ENCODE measurements at regions not wholly inside any gene's neighbourhood (a gene's known extent, or its start where the extent isn't known, plus 50 kb on each side); places are given as distances from the start of the nearest gene placed in this dataset.
"Not testable (repeated sequence)": the region's sequence is repeated elsewhere in the genome, so short reads cannot be mapped to it uniquely, and the experiment has no call there.

DNA sequence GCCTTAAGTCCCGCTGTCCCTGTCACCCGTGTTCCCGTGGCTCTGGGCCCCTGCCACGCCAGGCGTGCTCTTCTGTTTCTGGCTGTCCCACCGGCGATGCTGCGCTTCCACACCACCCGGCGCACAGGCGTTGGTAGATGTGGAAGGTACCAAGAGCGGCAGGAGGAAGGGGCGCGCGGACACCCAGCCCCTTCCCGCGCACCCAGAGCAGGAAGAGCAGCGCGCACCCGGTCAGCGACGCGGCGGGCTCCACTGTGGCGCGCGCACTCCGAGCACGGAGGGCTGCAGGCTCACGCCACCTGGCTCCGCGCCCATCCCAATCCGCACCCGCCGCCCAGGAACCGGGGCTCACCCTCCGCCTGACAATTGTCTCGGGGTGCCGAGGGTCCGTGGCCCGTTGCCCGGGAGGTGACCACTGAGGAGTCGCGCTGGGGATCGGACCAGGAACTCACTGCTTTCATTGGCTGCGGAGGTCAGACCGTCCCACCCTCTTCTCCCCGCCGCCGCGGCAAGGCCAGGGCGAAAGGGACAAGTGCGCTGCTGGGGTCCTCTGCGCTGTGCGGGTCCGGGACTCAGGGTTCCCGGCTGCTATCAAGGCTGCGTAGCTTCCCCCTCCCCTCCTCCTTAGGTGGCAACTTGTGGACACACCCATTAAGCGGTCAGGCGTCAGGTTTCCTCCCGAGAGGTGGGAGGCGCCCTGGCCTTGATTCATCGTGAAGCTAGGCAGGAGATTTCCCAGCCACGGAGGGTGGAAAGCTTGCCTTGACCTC lies 121.6 kb upstream of the ZNF92 start:
- peak; percentile 70 for DNase-seq (ENCODE audit: low spot score)

DNA sequence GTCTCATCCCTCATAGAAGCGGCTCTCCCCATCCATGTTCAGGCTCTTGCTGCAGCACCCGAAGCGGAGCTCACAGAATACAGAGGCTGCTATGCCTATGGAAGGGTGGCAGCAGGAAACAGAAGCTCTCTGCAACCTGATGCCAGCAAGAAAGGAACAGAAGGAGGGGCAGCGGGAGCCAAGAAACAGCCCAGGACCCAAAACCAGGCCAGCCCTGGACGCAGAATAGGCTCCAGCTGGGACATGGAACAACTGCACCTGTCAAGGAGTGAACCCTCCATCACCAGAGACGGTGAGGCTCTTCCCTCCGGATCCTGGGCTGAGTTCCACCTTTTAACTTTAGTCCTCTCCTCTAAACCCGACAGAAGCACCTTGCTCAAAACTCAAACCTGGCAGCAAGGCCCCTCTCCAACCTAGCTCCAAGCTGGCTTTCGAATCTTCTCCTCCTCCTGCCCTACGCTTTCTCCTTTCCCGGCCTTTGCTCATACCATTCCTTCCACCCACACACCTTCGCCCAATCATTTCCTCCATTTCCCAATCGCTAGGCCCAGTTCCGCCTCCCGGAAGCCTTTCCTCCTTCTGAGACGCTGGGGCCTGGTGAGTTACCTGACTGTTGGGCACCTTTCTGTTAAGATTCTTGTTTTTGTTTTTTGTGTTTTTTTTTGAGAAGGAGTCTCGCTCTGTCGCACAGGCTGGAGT lies 122.8 kb upstream of the ZNF92 start:
- DNase-seq (ENCODE audit: low spot score), result no peak

DNA sequence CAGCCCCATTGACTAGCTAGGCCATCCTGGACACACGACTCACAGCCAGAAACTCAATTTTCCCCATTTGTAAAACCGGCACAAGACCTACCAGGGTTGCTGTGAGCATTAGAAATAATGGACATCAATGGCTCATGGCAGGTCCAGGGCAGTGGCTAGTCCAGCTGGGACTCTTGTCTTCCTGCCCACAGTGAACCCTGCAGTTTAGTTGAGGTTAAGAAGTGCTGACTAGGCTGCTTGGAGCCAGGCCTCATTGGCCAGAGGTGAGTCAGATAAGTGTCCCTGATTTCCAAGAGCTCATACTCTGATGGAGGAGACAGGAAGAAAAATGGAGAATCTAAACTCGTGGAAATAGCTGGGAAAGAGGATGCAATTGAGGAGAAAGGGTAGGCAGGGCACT lies 123.4 kb upstream of the ZNF92 start:
- DNase-seq (ENCODE audit: low spot score), result no peak

DNA sequence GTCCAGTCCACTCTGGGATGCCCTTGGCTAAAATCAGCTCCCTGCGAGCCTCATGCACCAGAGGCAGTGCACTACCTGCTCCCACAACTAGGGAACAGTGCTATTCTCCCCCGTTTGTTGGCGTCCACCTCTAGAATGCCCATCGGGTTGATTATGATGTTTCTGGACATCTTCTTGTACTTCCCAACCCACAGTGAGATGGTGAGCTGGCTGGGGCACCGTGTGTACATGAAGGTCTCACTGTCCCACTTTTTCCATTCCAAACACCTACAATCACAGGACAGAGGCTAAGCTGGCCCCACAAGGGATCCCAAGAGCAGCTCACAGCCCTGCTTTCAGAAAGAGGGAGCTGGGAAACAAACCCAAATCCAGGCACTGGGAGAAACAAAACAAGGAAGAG lies 126.2 kb upstream of the ZNF92 start:
- DNase-seq (ENCODE audit: low spot score), result no peak

DNA sequence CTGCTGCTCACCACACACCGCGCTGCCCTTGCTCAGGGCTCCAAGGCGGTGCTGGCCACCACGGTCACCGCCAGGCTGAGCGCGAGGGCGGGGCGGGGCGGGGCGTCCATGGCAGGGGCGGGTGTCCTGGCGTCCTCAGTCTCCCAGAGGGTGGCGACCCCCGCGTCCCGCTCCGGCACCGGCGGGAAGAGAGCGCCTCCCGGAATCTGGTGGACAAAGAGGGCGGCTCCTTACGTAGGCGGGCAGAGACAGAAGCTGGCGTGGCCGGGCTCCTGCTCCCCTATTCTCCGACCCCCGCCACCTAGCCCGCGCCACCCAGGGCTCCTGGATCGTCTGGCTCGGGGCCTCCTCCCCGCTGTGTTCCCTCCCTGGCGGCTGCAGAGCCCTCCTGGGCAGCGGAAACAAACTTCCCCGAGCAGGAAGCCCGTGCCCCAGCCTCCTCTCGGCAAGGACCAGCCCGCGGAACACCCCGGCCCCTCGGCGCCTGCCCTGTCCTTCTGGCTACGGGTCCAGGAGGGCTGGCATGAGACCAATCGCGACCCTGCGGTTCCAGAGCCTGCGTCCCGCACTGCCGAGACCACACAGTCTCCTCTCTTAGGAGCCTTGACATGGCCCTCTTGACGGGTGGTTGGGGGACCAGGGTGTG lies 133.8 kb upstream of the ZNF92 start:
- DNase-seq (ENCODE audit: low spot score), result no peak

DNA sequence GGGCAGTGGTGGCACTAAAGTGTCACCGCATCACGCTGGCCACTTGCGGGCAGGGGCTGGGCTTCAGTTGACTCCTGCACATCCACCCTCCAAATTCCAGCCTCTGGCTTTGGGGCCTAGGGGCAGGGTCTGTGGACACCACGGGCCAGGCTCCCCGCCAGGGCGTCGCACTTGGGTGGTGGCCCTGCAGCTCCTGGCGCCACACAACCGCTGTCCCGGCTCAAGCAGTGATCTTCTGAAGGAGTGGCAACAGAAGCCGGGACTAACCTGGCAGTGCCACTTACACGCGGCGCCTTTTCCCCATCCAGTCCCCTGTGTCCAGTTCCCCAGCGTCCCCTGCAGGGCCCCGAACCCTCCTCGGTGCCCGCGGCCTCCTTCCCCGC lies 134.3 kb upstream of the ZNF92 start:
- no peak for DNase-seq (ENCODE audit: low spot score)

DNA sequence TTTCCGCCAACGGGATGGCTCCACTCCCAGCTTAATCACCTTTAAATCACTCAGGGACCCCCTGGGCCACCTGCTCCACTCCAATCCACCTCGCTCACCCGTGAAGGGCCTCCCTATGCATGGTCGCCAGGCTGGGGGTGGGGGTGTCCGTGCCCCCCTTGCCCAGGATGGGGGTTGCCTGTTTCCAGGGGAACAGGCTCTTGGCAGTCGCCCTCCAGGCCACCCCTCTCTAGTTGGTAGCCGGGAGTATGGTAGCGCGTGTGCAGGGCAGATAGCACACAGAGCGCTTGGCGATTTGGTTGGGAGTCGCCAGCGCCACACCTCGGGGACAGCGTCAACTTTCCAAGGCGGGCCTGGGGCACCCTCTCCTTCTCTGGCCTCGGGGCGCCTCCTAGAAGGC lies 134.9 kb upstream of the ZNF92 start:
- DNase-seq (ENCODE audit: low spot score), result no peak

DNA sequence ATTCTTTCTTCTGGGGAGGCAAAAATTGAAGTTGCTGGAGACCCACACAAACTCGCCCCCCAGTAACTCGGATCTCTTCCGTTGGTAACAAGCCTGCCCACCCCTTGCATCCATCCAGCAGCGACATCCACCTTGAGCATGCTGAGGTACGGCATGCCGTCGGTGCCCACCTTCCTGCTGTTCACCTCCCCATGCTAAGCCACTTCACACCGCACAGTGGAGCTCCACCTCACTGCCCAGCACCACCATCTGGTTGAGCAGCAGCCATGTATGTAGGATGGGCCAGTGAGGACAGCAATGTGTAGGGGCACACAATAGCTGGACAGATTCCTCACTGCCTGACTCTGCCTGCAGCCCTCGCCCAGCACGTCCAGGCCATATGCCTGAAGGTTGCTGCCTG lies 138.1 kb upstream of the ZNF92 start:
- no peak for DNase-seq (ENCODE audit: low spot score)

DNA sequence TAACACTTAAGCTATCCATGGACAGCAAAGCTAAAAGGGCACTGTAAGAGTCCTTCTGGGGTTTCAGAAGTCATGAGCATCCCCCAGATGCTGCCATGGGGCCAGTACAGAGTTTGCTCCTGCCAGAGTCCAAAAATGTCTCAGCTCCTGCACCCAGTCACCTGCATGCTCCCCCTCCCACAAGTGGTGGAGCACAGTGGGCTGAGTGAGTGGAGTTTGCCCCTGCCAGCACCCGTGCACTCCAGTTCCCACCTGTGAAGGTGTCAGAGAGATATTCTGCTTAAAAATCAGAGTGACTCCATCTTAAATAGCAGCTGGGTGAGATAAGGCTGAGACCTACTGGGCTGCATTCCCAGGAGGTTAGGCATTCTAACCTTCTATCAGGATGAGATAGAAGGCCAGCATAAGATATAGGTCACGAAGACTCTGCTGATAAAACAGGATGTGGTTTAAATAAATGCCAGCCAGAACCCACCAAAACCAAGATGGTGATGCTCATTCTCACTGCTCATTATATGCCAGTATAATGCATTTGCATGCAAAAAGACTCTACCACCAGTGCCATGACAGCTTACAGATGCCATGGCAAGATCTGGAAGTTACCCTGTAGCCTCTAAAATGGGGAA lies 140.1 kb upstream of the ZNF92 start:
- DNase-seq (ENCODE audit: low spot score), result no peak

DNA sequence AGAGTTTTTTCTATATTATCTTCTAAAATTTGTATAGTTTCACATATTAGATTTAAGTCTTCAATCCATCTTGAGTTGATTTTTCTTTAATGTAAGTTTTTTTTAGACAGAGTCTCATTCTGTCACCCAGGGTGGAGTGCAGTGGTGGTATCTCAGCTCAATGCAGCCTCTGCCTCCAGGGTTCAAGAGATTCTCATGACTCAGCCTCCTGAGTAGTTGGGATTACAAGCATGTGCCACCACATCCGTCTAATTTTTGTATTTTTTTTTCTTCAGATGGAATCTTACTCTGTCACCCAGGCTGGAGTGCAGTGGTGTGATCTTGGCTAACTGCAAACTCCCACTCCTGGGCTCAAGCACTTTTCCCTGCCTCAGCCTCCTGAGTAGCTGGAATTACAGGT lies 143.4 kb upstream of the ZNF92 start:
- DNase-seq (ENCODE audit: low spot score), result no peak

DNA sequence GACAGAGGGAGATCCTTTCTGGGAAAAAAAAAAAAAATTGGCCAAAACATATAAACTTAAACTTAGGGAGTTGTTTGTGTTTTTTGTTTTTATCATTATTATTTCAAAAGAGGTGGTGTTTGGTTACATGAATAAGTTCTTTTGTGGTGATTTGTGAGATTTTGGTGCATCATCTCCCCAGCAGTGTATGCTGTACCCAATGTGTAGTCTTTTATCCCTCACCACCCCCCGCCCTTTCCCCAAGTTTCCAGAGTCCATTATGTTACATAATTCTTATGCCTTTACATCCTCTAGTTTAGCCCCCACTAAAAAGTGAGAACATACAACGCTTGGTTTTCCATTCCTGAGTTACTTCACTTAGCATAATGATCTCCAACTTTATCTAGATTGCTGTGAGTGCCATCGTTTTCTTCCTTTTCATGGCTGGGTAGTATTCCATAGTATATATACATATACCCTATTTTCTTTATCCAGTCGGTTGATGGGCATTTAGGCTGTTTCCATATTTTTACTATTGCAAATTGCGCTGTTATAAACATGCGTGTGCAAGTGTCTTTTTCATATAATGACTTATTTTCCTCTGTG lies 148.1 kb upstream of the ZNF92 start:
- no peak for DNase-seq (ENCODE audit: low spot score)

DNA sequence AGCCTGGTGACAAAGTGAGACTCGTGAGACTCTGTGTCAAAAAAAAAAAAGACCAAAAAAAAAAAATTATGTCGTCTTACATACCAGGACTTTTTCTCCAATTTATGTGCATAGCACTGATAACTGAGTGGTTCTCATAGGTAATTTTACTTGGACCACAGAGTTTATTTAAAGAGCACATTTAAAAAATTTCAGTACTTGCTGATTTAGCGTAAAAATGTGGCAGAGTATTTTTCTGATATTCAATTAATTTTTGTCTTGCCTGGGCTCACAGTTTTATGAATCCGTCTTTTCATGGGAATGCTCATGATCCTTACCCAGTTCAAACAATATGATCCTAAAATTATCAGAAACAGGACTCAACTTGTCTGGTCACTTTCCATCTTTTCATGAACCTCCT lies 151.0 kb upstream of the ZNF92 start:
- DNase-seq (ENCODE audit: low spot score), result no peak

DNA sequence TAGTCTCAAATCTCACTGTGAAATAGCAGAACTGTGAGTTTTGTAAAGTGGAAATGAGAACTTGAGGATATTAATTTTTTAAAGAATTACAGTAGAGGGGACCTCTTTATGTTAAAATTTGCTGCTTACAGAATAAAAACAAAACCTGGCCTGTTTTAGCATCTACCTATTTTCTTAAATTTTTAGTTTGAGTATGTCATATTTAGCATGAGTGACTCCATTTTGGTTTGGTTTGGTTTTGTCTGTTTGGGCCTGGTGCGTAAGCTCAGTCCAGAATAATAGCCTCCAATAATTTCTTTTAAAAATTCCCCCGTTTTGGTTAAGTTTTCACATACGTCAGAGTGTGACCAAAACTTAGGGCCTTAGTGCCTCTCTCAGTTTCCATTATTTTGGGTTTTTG lies 152.0 kb upstream of the ZNF92 start:
- DNase-seq (ENCODE audit: low spot score), result no peak

DNA sequence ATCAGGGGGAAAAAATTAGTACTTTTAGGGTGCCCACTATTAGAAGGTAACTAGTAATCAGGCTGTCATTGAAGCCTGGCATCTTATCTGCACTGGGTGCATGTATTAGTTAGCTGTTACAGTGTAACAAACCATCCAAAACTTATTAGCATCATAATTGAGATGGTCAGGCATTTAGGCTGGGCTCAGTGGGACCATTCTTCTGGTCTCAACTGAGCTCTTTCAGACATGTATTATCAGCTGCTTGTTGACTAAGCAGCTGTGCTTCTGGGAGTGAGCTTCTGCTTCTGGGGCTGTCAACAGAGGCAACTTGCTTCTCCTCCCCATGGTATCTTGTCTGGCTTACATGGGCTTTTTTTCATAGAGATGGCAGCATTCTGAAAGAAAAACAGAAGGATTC lies 154.0 kb upstream of the ZNF92 start:
- no peak for DNase-seq (ENCODE audit: low spot score)

DNA sequence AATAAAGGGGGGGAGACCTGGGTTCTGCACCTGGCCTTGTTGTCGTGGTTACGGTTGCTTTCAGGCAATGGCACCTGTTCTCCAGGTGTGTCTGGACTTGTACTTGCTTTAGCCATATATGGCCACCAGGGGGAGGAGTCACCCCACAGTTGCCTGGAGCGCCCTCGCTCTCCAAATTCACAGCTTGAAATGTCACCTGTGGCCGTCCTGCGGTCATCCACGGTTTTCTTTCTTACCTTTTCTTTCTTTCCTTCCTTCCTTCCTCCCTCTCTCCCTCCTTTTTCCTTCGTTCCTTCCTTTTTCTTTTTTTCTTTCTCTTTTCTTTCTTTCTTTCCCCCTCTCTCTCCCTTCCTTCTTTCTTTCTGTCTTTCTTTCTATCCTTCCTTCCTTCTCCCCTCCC lies 157.2 kb upstream of the ZNF92 start:
- peak; percentile 84 for DNase-seq (ENCODE audit: low spot score)

DNA sequence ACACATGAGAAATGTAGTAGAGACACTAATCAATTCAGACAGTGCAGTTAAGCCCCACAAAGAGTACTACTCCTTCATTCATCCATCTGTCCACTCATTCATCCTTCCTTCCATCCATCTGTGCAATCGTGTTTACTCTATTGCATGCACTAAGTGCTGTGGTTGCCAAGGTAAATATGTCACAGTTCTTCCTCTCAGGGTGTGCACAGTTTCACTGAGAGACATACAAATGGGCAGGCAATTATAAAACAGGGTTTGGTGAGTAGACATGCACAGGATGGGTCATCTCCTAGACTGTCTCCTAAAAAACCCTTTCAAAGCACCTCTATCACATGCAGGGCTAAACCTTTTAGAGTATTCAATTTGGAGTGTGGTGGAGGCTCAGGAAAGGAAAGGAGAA lies 160.4 kb upstream of the ZNF92 start:
- DNase-seq (ENCODE audit: low spot score), result peak; percentile 0

DNA sequence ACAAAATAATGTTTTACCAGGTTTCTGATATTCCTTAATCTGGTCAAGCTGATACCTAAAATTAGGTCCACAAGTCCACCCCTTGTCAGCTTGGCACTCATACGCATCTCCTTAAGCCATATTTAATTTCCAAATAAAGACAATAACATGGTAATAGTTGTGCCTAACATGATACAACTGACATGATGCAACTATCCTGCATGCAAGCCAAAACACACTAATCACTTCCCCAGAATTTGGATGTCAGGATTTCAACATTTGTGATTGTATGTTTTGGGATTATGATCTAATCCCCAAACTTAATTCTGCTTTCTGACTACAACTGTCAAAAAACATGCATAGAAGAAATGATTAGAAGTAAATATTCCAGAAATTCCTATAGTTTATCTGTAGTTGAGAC lies 174.4 kb upstream of the ZNF92 start:
- DNase-seq (ENCODE audit: low spot score), result not testable (repeated sequence)

DNA sequence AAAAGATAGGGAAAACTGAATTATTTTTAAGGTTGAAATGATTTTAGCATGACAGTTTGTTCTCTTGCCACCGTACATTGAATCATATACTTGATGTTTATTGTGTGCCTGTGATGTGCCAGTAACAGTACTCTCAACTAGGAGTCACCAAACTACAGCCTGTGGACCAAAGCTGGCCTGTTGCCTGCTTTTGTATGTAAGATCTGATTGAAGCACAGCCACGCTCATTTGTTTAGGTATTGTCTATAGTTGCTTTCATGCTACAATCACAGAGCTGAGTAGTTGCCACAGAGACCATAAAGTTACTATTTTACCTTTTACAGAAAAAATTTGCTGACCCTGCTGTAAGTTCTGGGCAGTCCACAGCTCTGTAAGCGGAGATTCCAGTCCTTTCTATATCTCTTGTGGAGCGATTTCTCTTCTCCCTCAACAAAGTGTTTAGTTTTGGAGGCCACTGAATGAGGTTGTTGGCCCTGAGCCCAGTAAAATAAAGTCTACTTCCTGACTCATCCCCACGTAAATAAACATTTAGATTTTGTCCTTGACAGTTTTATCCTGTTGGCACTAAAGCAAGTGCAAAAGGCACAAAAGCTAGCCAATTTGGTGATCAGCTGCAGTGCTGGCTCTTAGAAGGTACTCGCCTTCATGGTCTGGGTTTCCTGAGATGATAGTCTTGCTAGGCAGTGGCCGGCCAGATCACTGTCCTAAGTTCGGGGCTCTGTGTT lies 180.2 kb upstream of the ZNF92 start:
- DNase-seq (ENCODE audit: low spot score), result not testable (repeated sequence)

DNA sequence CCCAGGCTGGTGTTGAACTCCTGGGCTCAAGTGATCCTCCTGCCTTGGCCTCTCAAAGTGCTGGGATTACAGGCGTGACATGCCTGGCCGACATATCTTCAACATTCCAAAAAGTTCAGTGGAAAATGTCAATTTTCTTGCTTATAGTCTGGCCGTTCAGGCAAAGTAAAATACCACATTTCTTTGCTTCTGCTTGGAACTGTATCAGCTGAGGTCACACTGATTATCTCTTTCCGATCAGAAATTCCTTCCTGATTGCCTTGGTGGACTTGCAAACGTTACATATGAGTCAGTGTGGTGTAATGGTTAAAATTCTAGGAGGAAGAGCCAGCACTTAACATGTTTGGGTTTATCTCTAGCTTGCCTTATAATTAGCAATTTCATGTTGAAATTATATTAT lies 170.6 kb upstream of the ERV3-1 start:
- DNase-seq (ENCODE audit: low spot score), result not testable (repeated sequence)

DNA sequence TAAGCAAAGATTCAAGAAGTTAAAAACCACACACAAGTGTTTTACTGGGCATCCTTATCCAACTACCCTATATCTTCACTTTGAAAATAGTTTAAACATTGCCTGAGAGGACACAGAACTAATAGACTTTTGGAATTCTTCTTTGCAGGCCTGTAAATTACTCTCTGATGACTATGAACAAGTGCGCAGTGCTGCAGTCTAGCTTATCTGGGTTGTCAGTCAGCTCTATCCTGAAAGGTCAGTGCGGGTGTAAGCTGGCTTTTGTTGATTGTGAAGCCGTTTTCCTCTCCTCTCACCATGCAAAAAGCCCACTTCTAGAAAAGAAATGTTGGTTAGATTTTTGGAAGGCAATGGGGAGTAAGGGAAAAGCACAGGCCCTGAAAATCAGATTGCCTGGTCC lies 143.6 kb upstream of the ERV3-1 start:
- not testable (repeated sequence) for DNase-seq (ENCODE audit: low spot score)

DNA sequence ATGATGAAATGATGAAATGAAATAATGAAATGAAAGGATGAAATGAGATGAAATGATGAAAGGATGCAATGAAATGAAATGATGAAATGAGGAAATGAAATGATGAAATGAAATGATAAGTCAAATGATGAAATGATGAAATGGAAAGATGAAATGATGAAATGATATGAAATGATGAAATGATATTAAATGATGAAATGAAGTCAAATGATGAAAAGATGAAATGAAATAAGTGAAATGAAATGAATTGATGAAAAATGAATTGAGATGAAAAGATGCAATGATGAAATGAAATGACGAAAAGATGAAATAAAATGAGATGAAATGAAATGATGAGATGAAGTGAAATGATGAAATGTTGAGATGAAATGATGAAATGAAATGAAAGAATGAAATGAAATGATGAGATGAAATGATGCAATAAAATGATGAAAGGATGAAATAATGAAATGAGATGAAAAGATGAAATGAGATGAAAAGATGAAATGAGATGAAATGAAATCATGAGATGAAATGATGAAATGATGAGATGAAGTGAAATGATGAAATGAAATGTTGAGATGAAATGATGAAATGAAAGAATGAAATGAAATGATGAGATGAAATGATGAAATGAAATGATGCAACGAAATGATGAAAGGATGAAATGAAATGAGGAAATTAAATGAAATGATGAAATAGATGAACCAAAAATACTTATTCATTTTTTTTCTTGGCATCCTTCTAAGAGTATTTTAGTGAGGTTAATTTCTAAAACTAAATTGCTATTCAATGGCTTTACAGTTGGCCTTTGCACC lies 139.8 kb upstream of the ERV3-1 start:
- DNase-seq (ENCODE audit: low spot score), result not testable (repeated sequence)
